GM23338 (cell line): ENCODE measurements at regions not wholly inside any gene's neighbourhood (a gene's known extent, or its start where the extent isn't known, plus 50 kb on each side); places are given as distances from the start of the nearest gene placed in this dataset.

Experiments
- ATAC-seq: fragments of 200-7000 bp; cut with Tn5 transposase; 3 replicates; pipeline ENCODE4 v1.9.1; 2020
- DNase-seq: peaks from one replicate; pipeline ENCODE4 v3.0.0-alpha.2; 2015; ENCODE audit warnings: low spot score
- H2AFZ ChIP-seq: fragments of 200-600 bp; sonication (generic); 2 replicates; pipeline ENCODE4 v1.8.0; 2016; ENCODE audit warnings: antibody characterized with exemption, mild to moderate bottlenecking, moderate library complexity
- H3F3A ChIP-seq: fragments of 200-600 bp; sonication (generic); replicated peaks from 2 replicates; pipeline ENCODE4 v1.8.0; 2017; ENCODE audit warnings: antibody characterized with exemption, mixed run types, low read depth
- H3K27ac ChIP-seq: fragments of 200-600 bp; sonication (generic); 2 replicates; pipeline ENCODE4 v1.6.1; 2016; ENCODE audit warnings: low read depth
- H3K27me3 ChIP-seq: fragments of 200-600 bp; sonication (generic); 2 replicates; pipeline ENCODE4 v1.8.0; 2016; ENCODE audit warnings: mild to moderate bottlenecking, mixed run types, moderate library complexity; ENCODE audit not compliant: insufficient read depth
- H3K36me3 ChIP-seq: fragments of 200-600 bp; sonication (generic); 2 replicates; pipeline ENCODE4 v1.8.0; 2016; ENCODE audit warnings: mild to moderate bottlenecking; ENCODE audit not compliant: insufficient read depth
- H3K4me1 ChIP-seq: fragments of 200-600 bp; sonication (generic); 2 replicates; pipeline ENCODE4 v1.8.0; 2016; ENCODE audit warnings: mild to moderate bottlenecking, moderate library complexity; ENCODE audit not compliant: insufficient read depth
- H3K4me2 ChIP-seq: fragments of 200-600 bp; sonication (generic); 2 replicates; pipeline ENCODE4 v1.7.1; 2017; ENCODE audit warnings: mixed run types
- H3K4me3 ChIP-seq: fragments of 200-600 bp; sonication (generic); 2 replicates; pipeline ENCODE4 v1.6.1; 2016; ENCODE audit warnings: mixed run types
- H3K79me2 ChIP-seq: fragments of 200-600 bp; sonication (generic); replicated peaks from 2 replicates; pipeline ENCODE4 v1.8.0; 2017; ENCODE audit warnings: mild to moderate bottlenecking; ENCODE audit not compliant: insufficient read depth
- H3K9me2 ChIP-seq: fragments of 200-600 bp; sonication (generic); 2 replicates; pipeline ENCODE4 v1.8.0; 2017; ENCODE audit not compliant: insufficient read depth
- H4K20me1 ChIP-seq: fragments of 200-600 bp; sonication (generic); replicated peaks from 2 replicates; pipeline ENCODE4 v1.8.0; 2017; ENCODE audit warnings: mild to moderate bottlenecking; ENCODE audit not compliant: insufficient read depth
- H3K27ac Mint-ChIP-seq: 2 replicates; pipeline ENCODE4 v1.8.0; 2020; ENCODE audit warnings: inconsistent platforms, mild to moderate bottlenecking, moderate library complexity, mixed read lengths
- H3K27me3 Mint-ChIP-seq: 3 replicates; pipeline ENCODE4 v1.8.0; 2022; ENCODE audit warnings: low read depth, mild to moderate bottlenecking, moderate library complexity, mixed read lengths, inconsistent platforms; ENCODE audit not compliant: insufficient read depth, poor library complexity
- H3K36me3 Mint-ChIP-seq: 3 replicates; pipeline ENCODE4 v1.8.0; 2021; ENCODE audit warnings: low read depth, mild to moderate bottlenecking, inconsistent platforms, moderate library complexity, mixed read lengths
- H3K4me1 Mint-ChIP-seq: 3 replicates; pipeline ENCODE4 v1.8.0; 2020; ENCODE audit warnings: mild to moderate bottlenecking, inconsistent platforms, mixed read lengths
- H3K4me3 Mint-ChIP-seq: 3 replicates; pipeline ENCODE4 v1.8.0; 2021; ENCODE audit warnings: moderate library complexity, mild to moderate bottlenecking, inconsistent platforms, mixed read lengths
- H3K9me3 Mint-ChIP-seq: 3 replicates; pipeline ENCODE4 v1.8.0; 2020; ENCODE audit warnings: moderate library complexity, mild to moderate bottlenecking, inconsistent platforms, mixed read lengths
- CREB1 ChIP-seq: fragments of 250-450 bp; sonication (Bioruptor Pico); IDR thresholded peaks from 2 replicates; pipeline ENCODE4 v1.5.0; 2020; ENCODE audit warnings: low read depth, mild to moderate bottlenecking, moderate library complexity
- CTCF ChIP-seq, 2 experiments: fragments of 200-600 bp in 1 of 2; sonication (generic) in 1 of 2; conservative IDR thresholded peaks; 2 replicates each; pipeline versions ENCODE4 v1.5.1 to v1.6.1; 2016 to 2017; ENCODE audit warnings: antibody characterized with exemption in 2 of 2, low read depth in 2 of 2, mild to moderate bottlenecking in 2 of 2, moderate library complexity in 1 of 2
- ETS1 ChIP-seq: IDR thresholded peaks from 2 replicates; pipeline ENCODE4 v1.6.1; 2016; ENCODE audit warnings: antibody characterized with exemption
- EZH2 ChIP-seq: fragments of 200-600 bp; sonication (generic); IDR thresholded peaks from one replicate; pipeline ENCODE4 v1.8.0; 2017; ENCODE audit warnings: antibody characterized with exemption, mild to moderate bottlenecking, low read depth; ENCODE audit not compliant: unreplicated experiment
- EZH2phosphoT487 ChIP-seq: fragments of 200-600 bp; sonication (generic); IDR thresholded peaks from one replicate; pipeline ENCODE4 v1.8.1; 2018; ENCODE audit warnings: antibody characterized with exemption; ENCODE audit not compliant: unreplicated experiment
- JUNB ChIP-seq: IDR thresholded peaks from one replicate; pipeline ENCODE4 v1.6.1; 2016; ENCODE audit warnings: antibody characterized with exemption; ENCODE audit not compliant: unreplicated experiment
- NANOG ChIP-seq: IDR thresholded peaks from 2 replicates; pipeline ENCODE4 v1.6.1; 2016; ENCODE audit warnings: antibody characterized with exemption, borderline replicate concordance
- POLR2AphosphoS5 ChIP-seq: IDR thresholded peaks from 2 replicates; pipeline ENCODE4 v1.6.1; 2016; ENCODE audit warnings: antibody characterized with exemption, low read depth
- STAT1 ChIP-seq: IDR thresholded peaks from one replicate; pipeline ENCODE4 v1.6.1; 2016; ENCODE audit warnings: antibody characterized with exemption; ENCODE audit not compliant: unreplicated experiment
- ZNF114 ChIP-seq: fragments of 250-450 bp; sonication (Bioruptor Pico); IDR thresholded peaks from 2 replicates; pipeline ENCODE4 v1.5.0; 2020; ENCODE audit warnings: mild to moderate bottlenecking, moderate library complexity
- ZNF462 ChIP-seq: fragments of 250-450 bp; sonication (Bioruptor Pico); IDR thresholded peaks from 2 replicates; pipeline ENCODE4 v1.5.0; 2020; ENCODE audit warnings: mild to moderate bottlenecking, moderate library complexity

GRCh38 chr13:47831265-47831664 is 169.8 kb downstream of the SUCLA2 start (continued):
- no peak for TF ChIP-seq ETS1
- no peak for TF ChIP-seq EZH2
- TF ChIP-seq CTCF (conservative IDR thresholded peaks at IDR 0.05; ENCODE audit: low read depth in 2 of 2) = no peak

GRCh38 chr13:47829690-47830089 is 171.4 kb downstream of the SUCLA2 start:
- H3K36me3 Mint-ChIP-seq = peaks cover 3% of the 10 kb centered on the region; the same call in 2 of the 3 replicates
- no peak for ATAC-seq
- TF ChIP-seq CREB1 (CRISPR knock-in tag) = no peak
- no peak for TF ChIP-seq ZNF114 (CRISPR knock-in tag)
- no peak for TF ChIP-seq JUNB
- no peak for TF ChIP-seq EZH2phosphoT487
- TF ChIP-seq POLR2AphosphoS5 = no peak
- no peak for TF ChIP-seq EZH2
- no peak for TF ChIP-seq STAT1
- TF ChIP-seq ETS1 = no peak
- TF ChIP-seq NANOG = no peak
- no peak for TF ChIP-seq ZNF462
- TF ChIP-seq CTCF (conservative IDR thresholded peaks at IDR 0.05; ENCODE audit: low read depth in 2 of 2) = no peak

More at GRCh38 chr13:47829690-47830089, 171.4 kb downstream of the SUCLA2 start:
- H3K4me1 Mint-ChIP-seq = peaks cover 4% of the 10 kb centered on the region
- H3K9me3 Mint-ChIP-seq = peaks cover 16% of the 10 kb centered on the region
- H3K4me3 Mint-ChIP-seq = no peak overlapping the region
- Histone ChIP-seq H3K4me1 (no peaks in the 10 kb centered on the region; the same call in 1 of the 2 replicates), H3K9me2 (no peaks in the 10 kb centered on the region), H3K27me3 (no peaks in the 10 kb centered on the region), H3K36me3 (no peaks in the 10 kb centered on the region), H3K79me2 (no peaks in the 10 kb centered on the region), H3K4me3 (no peak overlapping the region), H3F3A (no peaks in the 10 kb centered on the region), H3K27ac (no peak overlapping the region), H4K20me1 (no peaks in the 10 kb centered on the region), H3K4me2 (no peak overlapping the region), H2AFZ (peak overlapping the region; percentile 23; the same call in 1 of the 2 replicates)
- DNase-seq = no peak
- peaks cover 3% of the 10 kb centered on the region for H3K27me3 Mint-ChIP-seq
- H3K27ac Mint-ChIP-seq = no peak overlapping the region
